ENCODE measurements at regions not wholly inside any gene's neighbourhood (a gene's known extent, or its start where the extent isn't known, plus 50 kb on each side); places are given as distances from the start of the nearest gene placed in this dataset.

GRCh38 chr14:84180336-84180735 lies 1349.6 kb upstream of the FLRT2 start:
- DNase-seq: no peak

GRCh38 chr14:84181072-84181471 lies 1348.9 kb upstream of the FLRT2 start:
- DNase-seq: no peak

GRCh38 chr14:84195514-84195913 lies 1334.4 kb upstream of the FLRT2 start:
- DNase-seq: no peak

GRCh38 chr14:84197704-84198103 lies 1332.2 kb upstream of the FLRT2 start:
- DNase-seq: no peak

GRCh38 chr14:84202486-84202885 lies 1327.5 kb upstream of the FLRT2 start:
- no peak for DNase-seq

GRCh38 chr14:84203896-84204295 lies 1326.0 kb upstream of the FLRT2 start:
- no peak for DNase-seq

GRCh38 chr14:84208451-84208850 lies 1321.5 kb upstream of the FLRT2 start:
- no peak for DNase-seq

GRCh38 chr14:84209031-84209430 lies 1320.9 kb upstream of the FLRT2 start:
- DNase-seq: no peak

GRCh38 chr14:84217066-84217465 lies 1312.9 kb upstream of the FLRT2 start:
- no peak for DNase-seq

GRCh38 chr14:84225268-84225667 lies 1304.7 kb upstream of the FLRT2 start:
- no peak for DNase-seq

- no peak for DNase-seq
Observed at GRCh38 chr14:84228702-84229101, 1301.2 kb upstream of the FLRT2 start.

- no peak for DNase-seq
Observed at GRCh38 chr14:84234281-84234680, 1295.7 kb upstream of the FLRT2 start.

GRCh38 chr14:84236290-84236689 lies 1293.7 kb upstream of the FLRT2 start:
- no peak for DNase-seq

GRCh38 chr14:84237881-84238280 lies 1292.1 kb upstream of the FLRT2 start:
- no peak for DNase-seq

GRCh38 chr14:84247693-84248092 lies 1282.3 kb upstream of the FLRT2 start:
- no peak for DNase-seq

- DNase-seq: no peak
Observed at GRCh38 chr14:84250893-84251292, 1279.1 kb upstream of the FLRT2 start.

GRCh38 chr14:84251411-84252115 lies 1278.4 kb upstream of the FLRT2 start:
- DNase-seq: no peak

GRCh38 chr14:84252706-84253105 lies 1277.2 kb upstream of the FLRT2 start:
- no peak for DNase-seq

- DNase-seq: no peak
Observed at GRCh38 chr14:84253326-84253725, 1276.6 kb upstream of the FLRT2 start.

GRCh38 chr14:84254290-84254689 lies 1275.7 kb upstream of the FLRT2 start:
- DNase-seq: no peak

GRCh38 chr14:84262932-84263331 lies 1267.0 kb upstream of the FLRT2 start:
- DNase-seq: no peak

GRCh38 chr14:84272290-84272721 lies 1257.6 kb upstream of the FLRT2 start:
- DNase-seq: no peak

- DNase-seq: no peak
Observed at GRCh38 chr14:84273181-84273580, 1256.8 kb upstream of the FLRT2 start.

- no peak for DNase-seq
Observed at GRCh38 chr14:84282618-84283017, 1247.3 kb upstream of the FLRT2 start.

GRCh38 chr14:84288781-84289180 lies 1241.2 kb upstream of the FLRT2 start:
- no peak for DNase-seq
